Common myeloid progenitor, CD34-positive (primary cell): ENCODE measurements at regions not wholly inside any gene's neighbourhood (a gene's known extent, or its start where the extent isn't known, plus 50 kb on each side); places are given as distances from the start of the nearest gene placed in this dataset.

Experiments used
- CTCF ChIA-PET: fragments of 350-600 bp; sonication (Branson Sonifier 250); formaldehyde crosslinking; loops from one replicate; lab custom pipeline; 2021; ENCODE audit warnings: antibody characterized with exemption; lab: Charles Lee
- POLR2A ChIA-PET: fragments of 350-600 bp; sonication (Branson Sonifier 250); formaldehyde crosslinking; loops from one replicate; lab custom pipeline; 2021; ENCODE audit warnings: antibody characterized with exemption; lab: Charles Lee
- DNase-seq, 3 donors: peaks; one replicate each; pipeline versions ENCODE4 v3.0.0 to v3.0.0-alpha.2; 2013
- H3K27ac ChIP-seq, 2 experiments: 1 replicate in 1 of 2; 2 replicates in 1 of 2; pipeline ENCODE4 v1.7.0; 2013; ENCODE audit warnings: inconsistent platforms in 2 of 2, low read length in 2 of 2, mild to moderate bottlenecking in 2 of 2, low read depth in 1 of 2, moderate library complexity in 1 of 2; ENCODE audit not compliant: severe bottlenecking in 2 of 2, insufficient read depth in 1 of 2, poor library complexity in 1 of 2
- H3K27me3 ChIP-seq, 5 experiments: replicated peaks in 2 of 5; 1 replicate in 3 of 5; 2 replicates in 2 of 5; pipeline versions ENCODE4 v1.6.1 to v1.7.0; 2013; ENCODE audit warnings: low read length in 4 of 5, mild to moderate bottlenecking in 2 of 5, moderate library complexity in 2 of 5, inconsistent platforms in 1 of 5; ENCODE audit not compliant: insufficient read depth in 5 of 5, control insufficient read depth in 4 of 5
- H3K36me3 ChIP-seq, 4 experiments: 1 replicate in 2 of 4; 2 replicates in 2 of 4; pipeline versions ENCODE4 v1.6.1 to v1.7.0; 2013; ENCODE audit warnings: low read length in 3 of 4, control low read depth in 1 of 4, mild to moderate bottlenecking in 1 of 4; ENCODE audit not compliant: control insufficient read depth in 4 of 4, insufficient read depth in 4 of 4
- H3K4me1 ChIP-seq, 4 experiments: 1 replicate in 3 of 4; 2 replicates in 1 of 4; pipeline versions ENCODE4 v1.6.1 to v1.7.1; 2013; ENCODE audit warnings: low read length in 3 of 4, mild to moderate bottlenecking in 3 of 4, control low read depth in 1 of 4, inconsistent platforms in 1 of 4, moderate library complexity in 1 of 4; ENCODE audit not compliant: control insufficient read depth in 4 of 4, insufficient read depth in 4 of 4; ENCODE audit errors: control extremely low read depth in 1 of 4
- H3K4me3 ChIP-seq, 7 experiments: 1 replicate in 4 of 7; 2 replicates in 3 of 7; pipeline versions ENCODE4 v1.5.1 to v1.7.0; 2013; ENCODE audit warnings: mild to moderate bottlenecking in 7 of 7, low read length in 6 of 7, moderate library complexity in 6 of 7, inconsistent platforms in 2 of 7, low read depth in 2 of 7, control low read depth in 1 of 7; ENCODE audit not compliant: insufficient read depth in 4 of 7, control insufficient read depth in 1 of 7; ENCODE audit errors: extremely low read depth in 1 of 7
- H3K9me3 ChIP-seq, 5 experiments: 1 replicate in 4 of 5; 2 replicates in 1 of 5; pipeline versions ENCODE4 v1.6.1 to v1.7.1; 2013; ENCODE audit warnings: low read length in 4 of 5, mild to moderate bottlenecking in 2 of 5, inconsistent platforms in 1 of 5, low read depth in 1 of 5, moderate library complexity in 1 of 5; ENCODE audit not compliant: control insufficient read depth in 4 of 5, insufficient read depth in 2 of 5; ENCODE audit errors: control extremely low read depth in 1 of 5
- WGBS: methylation state at CpG from one replicate; pipeline ENCODE4 v1.1.5; 2013; ENCODE audit not compliant: insufficient coverage; 5-methylcytosine and 5-hydroxymethylcytosine counted together

GRCh38 chr2:57693177-57693576 is 353.4 kb upstream of the VRK2 start:
- CTCF ChIA-PET = interaction anchor here (1.1 kb wide), 1 partner anchor 12 kb away, joined by 3 read pairs; no protein-coding TSS in a partner anchor
- H3K4me1 ChIP-seq = no peaks in the 10 kb centered on the region
- no peaks in the 10 kb centered on the region for H3K27me3 ChIP-seq
- peaks cover 0 to 18% (median 0%) of the 10 kb centered on the region in 5 experiments for H3K9me3 ChIP-seq
- no peak for DNase-seq
- no peak overlapping the region for H3K4me3 ChIP-seq
- H3K36me3 ChIP-seq = no peaks in the 10 kb centered on the region
- no peak overlapping the region for H3K27ac ChIP-seq
- POLR2A ChIA-PET = no interaction called here

- Histone ChIP-seq H3K9me3 (peaks cover 0 to 16% (median 0%) of the 10 kb centered on the region in 5 experiments), H3K36me3 (no peaks in the 10 kb centered on the region), H3K4me3 (no peak overlapping the region), H3K27me3 (no peaks in the 10 kb centered on the region), H3K27ac (no peak overlapping the region), H3K4me1 (no peaks in the 10 kb centered on the region)
- no peak for DNase-seq
- POLR2A ChIA-PET = no interaction called here
- WGBS = no CpG with 5 or more reads among the region's 2 CpGs
- CTCF ChIA-PET = interaction anchor here (1.1 kb wide), 1 partner anchor 12 kb away, joined by 3 read pairs; no protein-coding TSS in a partner anchor
Observed at GRCh38 chr2:57693965-57694364, 352.6 kb upstream of the VRK2 start.

- Histone ChIP-seq H3K27me3 (no peaks in the 10 kb centered on the region), H3K36me3 (no peaks in the 10 kb centered on the region), H3K4me1 (no peaks in the 10 kb centered on the region), H3K9me3 (peaks cover 0 to 1% (median 0%) of the 10 kb centered on the region in 5 experiments), H3K27ac (no peak overlapping the region), H3K4me3 (no peak overlapping the region)
- ChIA-PET CTCF (no interaction called here), POLR2A (no interaction called here)
- 98% methylated on average over 4 of the region's 4 CpGs for WGBS
- DNase-seq = no peak
Observed at GRCh38 chr2:57696016-57696415, 350.6 kb upstream of the VRK2 start.

GRCh38 chr2:57698392-57698791 is 348.2 kb upstream of the VRK2 start:
- POLR2A ChIA-PET = no interaction called here

GRCh38 chr2:57698935-57699449 is 347.6 kb upstream of the VRK2 start:
- DNase-seq = peak in 1 of 3 donors; percentile 5
- H3K4me1 ChIP-seq = no peaks in the 10 kb centered on the region
- H3K27ac ChIP-seq = no peak overlapping the region
- ChIA-PET CTCF (no interaction called here), POLR2A (no interaction called here)
- H3K9me3 ChIP-seq = no peaks in the 10 kb centered on the region
- 50% methylated on average over 2 of the region's 2 CpGs for WGBS
- H3K4me3 ChIP-seq = no peak overlapping the region
- no peaks in the 10 kb centered on the region for H3K36me3 ChIP-seq
- H3K27me3 ChIP-seq = no peaks in the 10 kb centered on the region

More at GRCh38 chr2:57698392-57698791, 348.2 kb upstream of the VRK2 start:
- CTCF ChIA-PET = no interaction called here
- H3K9me3 ChIP-seq = no peaks in the 10 kb centered on the region
- H3K4me1 ChIP-seq = no peaks in the 10 kb centered on the region
- no peak overlapping the region for H3K27ac ChIP-seq
- DNase-seq = no peak
- no CpG with 5 or more reads among the region's 1 CpG for WGBS
- no peak overlapping the region for H3K4me3 ChIP-seq
- no peaks in the 10 kb centered on the region for H3K36me3 ChIP-seq
- no peaks in the 10 kb centered on the region for H3K27me3 ChIP-seq

GRCh38 chr2:57701391-57701791 is 345.2 kb upstream of the VRK2 start:
- H3K9me3 ChIP-seq = no peaks in the 10 kb centered on the region
- H3K4me1 ChIP-seq = no peaks in the 10 kb centered on the region
- no peaks in the 10 kb centered on the region for H3K36me3 ChIP-seq
- DNase-seq = no peak
- no peak overlapping the region for H3K4me3 ChIP-seq
- H3K27ac ChIP-seq = no peak overlapping the region
- H3K27me3 ChIP-seq = no peaks in the 10 kb centered on the region
- POLR2A ChIA-PET = no interaction called here
- 100% methylated on average over 4 of the region's 5 CpGs for WGBS
- CTCF ChIA-PET = no interaction called here

GRCh38 chr2:57703407-57703806 is 343.2 kb upstream of the VRK2 start:
- ChIA-PET CTCF (interaction anchor here (0.8 kb wide), 1 partner anchor 18 kb away, joined by 3 read pairs; no protein-coding TSS in a partner anchor), POLR2A (no interaction called here)
- DNase-seq = no peak
- no peak overlapping the region for H3K4me3 ChIP-seq
- H3K27me3 ChIP-seq = no peaks in the 10 kb centered on the region
- 92% methylated on average over 2 of the region's 3 CpGs for WGBS
- H3K4me1 ChIP-seq = no peaks in the 10 kb centered on the region
- no peak overlapping the region for H3K27ac ChIP-seq
- H3K36me3 ChIP-seq = no peaks in the 10 kb centered on the region
- no peaks in the 10 kb centered on the region for H3K9me3 ChIP-seq
